ENCODE measurements at regions not wholly inside any gene's neighbourhood (a gene's known extent, or its start where the extent isn't known, plus 50 kb on each side); places are given as distances from the start of the nearest gene placed in this dataset.

- no peak overlapping the region for H3K4me3 ChIP-seq (ENCODE audit: low read length)
- no peak for ATAC-seq
- H3K9me3 ChIP-seq (ENCODE audit: control insufficient read depth, insufficient read depth, low read length) = no peaks in the 10 kb centered on the region
- 87% methylated on average over 1 of the region's 1 CpG for WGBS (ENCODE audit: insufficient coverage)
- H3K4me1 ChIP-seq (ENCODE audit: control insufficient read depth, insufficient read depth, low read length) = no peaks in the 10 kb centered on the region
- intact Hi-C loops (cut with micrococcal nuclease) = no loop called here
- H3K27me3 ChIP-seq (ENCODE audit: control insufficient read depth, insufficient read depth, low read length) = no peaks in the 10 kb centered on the region
- H3K27ac ChIP-seq (ENCODE audit: low read length) = no peak overlapping the region
- Mint-ChIP-seq H3K4me3 (no peak overlapping the region), H3K27me3 (ENCODE audit: low read depth in 2 of 2) (no peaks in the 10 kb centered on the region), H3K9me3 (peaks cover 0 to 2% of the 10 kb centered on the region in 2 donors), H3K27ac (no peak overlapping the region), H3K4me1 (no peaks in the 10 kb centered on the region), H3K36me3 (no peaks in the 10 kb centered on the region)
- no peaks in the 10 kb centered on the region for H3K36me3 ChIP-seq (ENCODE audit: control insufficient read depth, insufficient read depth, low read length)
- no peak for TF ChIP-seq CTCF (IDR thresholded peaks at IDR 0.05)
- no peak for DNase-seq
Observed at GRCh38 chr15:53404930-53405493, 354.5 kb downstream of the WDR72 start.

GRCh38 chr15:53401503-53401902 is 358.0 kb downstream of the WDR72 start:
- intact Hi-C loops (cut with micrococcal nuclease) = no loop called here
- Histone ChIP-seq H3K27ac (ENCODE audit: low read length) (no peak overlapping the region), H3K4me1 (ENCODE audit: control insufficient read depth, insufficient read depth, low read length) (no peaks in the 10 kb centered on the region), H3K4me3 (ENCODE audit: low read length) (no peak overlapping the region), H3K27me3 (ENCODE audit: control insufficient read depth, insufficient read depth, low read length) (no peaks in the 10 kb centered on the region), H3K36me3 (ENCODE audit: control insufficient read depth, insufficient read depth, low read length) (no peaks in the 10 kb centered on the region), H3K9me3 (ENCODE audit: control insufficient read depth, insufficient read depth, low read length) (no peaks in the 10 kb centered on the region)
- DNase-seq (no peak), ATAC-seq (no peak)
- Mint-ChIP-seq H3K36me3 (no peaks in the 10 kb centered on the region), H3K4me3 (no peak overlapping the region), H3K27me3 (ENCODE audit: low read depth in 2 of 2) (no peaks in the 10 kb centered on the region), H3K4me1 (no peaks in the 10 kb centered on the region), H3K27ac (no peak overlapping the region), H3K9me3 (peaks cover 0 to 2% of the 10 kb centered on the region in 2 donors)
- WGBS (ENCODE audit: insufficient coverage) = 100% methylated on average over 2 of the region's 2 CpGs
- TF ChIP-seq CTCF (IDR thresholded peaks at IDR 0.05) = no peak

- no peak for DNase-seq
- 86% methylated on average over 5 of the region's 5 CpGs for WGBS (ENCODE audit: insufficient coverage)
- H3K36me3 ChIP-seq (ENCODE audit: control insufficient read depth, insufficient read depth, low read length) = no peaks in the 10 kb centered on the region
- Mint-ChIP-seq H3K27ac (no peak overlapping the region), H3K4me3 (no peak overlapping the region), H3K9me3 (peaks cover 0 to 3% of the 10 kb centered on the region in 2 donors), H3K27me3 (ENCODE audit: low read depth in 2 of 2) (no peaks in the 10 kb centered on the region), H3K4me1 (no peaks in the 10 kb centered on the region), H3K36me3 (no peaks in the 10 kb centered on the region)
- intact Hi-C loops (cut with micrococcal nuclease) = no loop called here
- no peaks in the 10 kb centered on the region for H3K9me3 ChIP-seq (ENCODE audit: control insufficient read depth, insufficient read depth, low read length)
- no peak for ATAC-seq
- H3K4me1 ChIP-seq (ENCODE audit: control insufficient read depth, insufficient read depth, low read length) = no peaks in the 10 kb centered on the region
- TF ChIP-seq CTCF (IDR thresholded peaks at IDR 0.05) = no peak
- H3K4me3 ChIP-seq (ENCODE audit: low read length) = no peak overlapping the region
- H3K27ac ChIP-seq (ENCODE audit: low read length) = no peak overlapping the region
- H3K27me3 ChIP-seq (ENCODE audit: control insufficient read depth, insufficient read depth, low read length) = no peaks in the 10 kb centered on the region
Observed at GRCh38 chr15:53400986-53401385, 358.5 kb downstream of the WDR72 start.

GRCh38 chr15:53397041-53397616 is 362.3 kb downstream of the WDR72 start:
- Mint-ChIP-seq H3K27ac (no peak overlapping the region), H3K4me3 (no peak overlapping the region), H3K36me3 (no peaks in the 10 kb centered on the region), H3K27me3 (ENCODE audit: low read depth in 2 of 2) (no peaks in the 10 kb centered on the region), H3K9me3 (peaks cover 0 to 3% of the 10 kb centered on the region in 2 donors), H3K4me1 (no peaks in the 10 kb centered on the region)
- ATAC-seq (no peak), DNase-seq (no peak)
- intact Hi-C loops (cut with micrococcal nuclease) = no loop called here
- Histone ChIP-seq H3K9me3 (ENCODE audit: control insufficient read depth, insufficient read depth, low read length) (no peaks in the 10 kb centered on the region), H3K4me3 (ENCODE audit: low read length) (no peak overlapping the region), H3K4me1 (ENCODE audit: control insufficient read depth, insufficient read depth, low read length) (no peaks in the 10 kb centered on the region), H3K27me3 (ENCODE audit: control insufficient read depth, insufficient read depth, low read length) (no peaks in the 10 kb centered on the region), H3K27ac (ENCODE audit: low read length) (no peak overlapping the region), H3K36me3 (ENCODE audit: control insufficient read depth, insufficient read depth, low read length) (no peaks in the 10 kb centered on the region)
- no peak for TF ChIP-seq CTCF (IDR thresholded peaks at IDR 0.05)
- WGBS (ENCODE audit: insufficient coverage) = 82% methylated on average over 3 of the region's 3 CpGs

All from natural killer cell (primary cell).